22Rv1 (cell line): ENCODE measurements at regions not wholly inside any gene's neighbourhood (a gene's known extent, or its start where the extent isn't known, plus 50 kb on each side); places are given as distances from the start of the nearest gene placed in this dataset.

Experiments used
- ZFX ChIP-seq: fragments of 450-650 bp; IDR thresholded peaks from 2 replicates; pipeline ENCODE4 v1.6.1; 2017; ENCODE audit warnings: antibody characterized with exemption, borderline replicate concordance
- TF ChIP-seq, protein P1 (sequence below): fragments of 450-650 bp; IDR thresholded peaks from 2 replicates; pipeline ENCODE4 v1.5.1; 2017; ENCODE audit warnings: mild to moderate bottlenecking

DNA sequence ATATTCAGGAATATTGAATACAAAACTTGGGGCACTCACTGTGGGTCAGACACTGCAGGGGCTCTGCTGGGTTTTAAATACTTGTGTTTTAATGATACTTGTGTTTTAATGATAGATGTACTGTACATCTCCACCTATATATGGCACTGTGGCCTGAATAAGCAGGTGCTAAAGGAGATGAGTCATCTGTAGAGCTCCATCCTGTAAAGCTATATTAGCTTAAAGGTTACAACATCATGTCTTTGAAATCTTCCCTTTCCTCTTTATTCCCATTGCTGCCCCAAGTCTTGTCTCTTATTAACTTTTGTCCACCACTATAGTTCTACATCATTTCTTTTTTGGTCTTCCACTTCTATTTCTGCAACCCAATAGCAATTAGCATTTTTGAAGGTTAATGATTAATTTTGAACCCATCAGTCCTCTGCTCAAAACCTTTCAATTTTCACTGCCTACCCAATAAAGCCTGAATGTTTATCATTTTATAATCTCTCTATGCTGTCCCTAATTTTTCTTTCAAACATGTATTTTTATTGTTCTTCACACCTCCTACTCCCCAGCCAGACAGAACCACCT is 113.3 kb upstream of the PTGFR start:
- TF ChIP-seq, protein P1, sequence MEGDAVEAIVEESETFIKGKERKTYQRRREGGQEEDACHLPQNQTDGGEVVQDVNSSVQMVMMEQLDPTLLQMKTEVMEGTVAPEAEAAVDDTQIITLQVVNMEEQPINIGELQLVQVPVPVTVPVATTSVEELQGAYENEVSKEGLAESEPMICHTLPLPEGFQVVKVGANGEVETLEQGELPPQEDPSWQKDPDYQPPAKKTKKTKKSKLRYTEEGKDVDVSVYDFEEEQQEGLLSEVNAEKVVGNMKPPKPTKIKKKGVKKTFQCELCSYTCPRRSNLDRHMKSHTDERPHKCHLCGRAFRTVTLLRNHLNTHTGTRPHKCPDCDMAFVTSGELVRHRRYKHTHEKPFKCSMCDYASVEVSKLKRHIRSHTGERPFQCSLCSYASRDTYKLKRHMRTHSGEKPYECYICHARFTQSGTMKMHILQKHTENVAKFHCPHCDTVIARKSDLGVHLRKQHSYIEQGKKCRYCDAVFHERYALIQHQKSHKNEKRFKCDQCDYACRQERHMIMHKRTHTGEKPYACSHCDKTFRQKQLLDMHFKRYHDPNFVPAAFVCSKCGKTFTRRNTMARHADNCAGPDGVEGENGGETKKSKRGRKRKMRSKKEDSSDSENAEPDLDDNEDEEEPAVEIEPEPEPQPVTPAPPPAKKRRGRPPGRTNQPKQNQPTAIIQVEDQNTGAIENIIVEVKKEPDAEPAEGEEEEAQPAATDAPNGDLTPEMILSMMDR: no peak
- TF ChIP-seq ZFX: no peak
